ENCODE measurements at regions not wholly inside any gene's neighbourhood (a gene's known extent, or its start where the extent isn't known, plus 50 kb on each side); places are given as distances from the start of the nearest gene placed in this dataset.
"Not testable (repeated sequence)": the region's sequence is repeated elsewhere in the genome, so short reads cannot be mapped to it uniquely, and the experiment has no call there.

DNA sequence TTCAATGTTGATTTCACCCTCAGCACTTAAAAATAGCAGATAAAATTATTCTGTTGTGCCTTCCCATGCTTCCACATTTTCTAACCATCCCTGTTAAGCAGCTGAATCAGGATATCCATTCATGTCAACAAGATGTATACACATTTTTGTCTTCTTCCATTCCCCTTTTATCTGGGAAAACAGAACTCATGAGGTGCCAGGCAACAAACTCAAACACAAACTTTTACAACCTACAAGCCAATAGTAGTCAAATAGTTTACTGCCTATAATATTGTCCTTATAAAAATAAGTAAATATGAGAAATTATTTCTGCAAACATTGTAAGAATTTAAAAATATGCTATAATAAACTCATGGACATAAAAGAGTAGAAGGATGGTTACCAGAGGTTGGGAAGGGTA, 1569.8 kb downstream of the REEP3 start:
- H2BK15ac ChIP-seq (replicated peaks; ENCODE audit: low read depth) = no peak overlapping the region
- no peak overlapping the region for H3K4me2 ChIP-seq (ENCODE audit: low read length)
- no peak overlapping the region for H2BK120ac ChIP-seq (ENCODE audit: low read depth, low read length)
- no peak overlapping the region for H2BK5ac ChIP-seq (ENCODE audit: low read length)
- no peak overlapping the region for H3K56ac ChIP-seq (ENCODE audit: low read length)
- H3K27me3 ChIP-seq (ENCODE audit: insufficient read depth, low read length, poor library complexity) = no peaks in the 10 kb centered on the region
- no peaks in the 10 kb centered on the region for H3K36me3 ChIP-seq (ENCODE audit: control insufficient read depth, insufficient read depth, low read length)
- H4K8ac ChIP-seq (ENCODE audit: low read depth, low read length) = no peak overlapping the region
- no peak overlapping the region for H4K5ac ChIP-seq (ENCODE audit: low read length)
- H3K18ac ChIP-seq (ENCODE audit: low read length) = no peak overlapping the region
- no peaks in the 10 kb centered on the region for H3K4me1 ChIP-seq (ENCODE audit: control insufficient read depth, low read depth, low read length)
- H3K27ac ChIP-seq (ENCODE audit: low read depth, low read length) = no peak overlapping the region
- no peaks in the 10 kb centered on the region for H3K79me2 ChIP-seq (ENCODE audit: control insufficient read depth, insufficient read depth, low read length)
- no peak overlapping the region for H3K4ac ChIP-seq (ENCODE audit: low read depth, low read length)
- H3K23ac ChIP-seq (ENCODE audit: low read length) = no peak overlapping the region
- H3K9ac ChIP-seq (ENCODE audit: low read length) = no peak overlapping the region
- no peaks in the 10 kb centered on the region for H3K79me1 ChIP-seq (ENCODE audit: low read length)
- H2AK5ac ChIP-seq (ENCODE audit: low read length) = no peak overlapping the region
- H3K4me3 ChIP-seq (ENCODE audit: low read length) = no peak overlapping the region
- no peak for DNase-seq

- Histone ChIP-seq H3K56ac (ENCODE audit: low read length) (no peak overlapping the region), H3K79me1 (ENCODE audit: low read length) (no peaks in the 10 kb centered on the region), H2AK5ac (ENCODE audit: low read length) (no peak overlapping the region), H3K4me1 (ENCODE audit: control insufficient read depth, low read depth, low read length) (no peaks in the 10 kb centered on the region), H4K8ac (ENCODE audit: low read depth, low read length) (no peak overlapping the region), H3K27me3 (ENCODE audit: insufficient read depth, low read length, poor library complexity) (no peaks in the 10 kb centered on the region), H2BK120ac (ENCODE audit: low read depth, low read length) (no peak overlapping the region), H3K36me3 (ENCODE audit: control insufficient read depth, insufficient read depth, low read length) (no peaks in the 10 kb centered on the region), H3K18ac (ENCODE audit: low read length) (no peak overlapping the region), H2BK5ac (ENCODE audit: low read length) (no peak overlapping the region), H3K4ac (ENCODE audit: low read depth, low read length) (no peak overlapping the region), H3K4me3 (ENCODE audit: low read length) (no peak overlapping the region), H4K5ac (ENCODE audit: low read length) (no peak overlapping the region), H3K9ac (ENCODE audit: low read length) (no peak overlapping the region), H2BK15ac (replicated peaks; ENCODE audit: low read depth) (no peak overlapping the region), H3K23ac (ENCODE audit: low read length) (no peak overlapping the region), H3K79me2 (ENCODE audit: control insufficient read depth, insufficient read depth, low read length) (no peaks in the 10 kb centered on the region), H3K27ac (ENCODE audit: low read depth, low read length) (no peak overlapping the region), H3K4me2 (ENCODE audit: low read length) (no peak overlapping the region)
- no peak for DNase-seq
- WGBS (ENCODE audit: extremely low coverage, insufficient coverage, low lambda C conversion rate) = no CpG with 5 or more reads among the region's 1 CpG
Measured at GRCh38 chr10:65100146-65100545, 1578.9 kb downstream of the REEP3 start.

- not testable (repeated sequence) for H3K27me3 ChIP-seq (ENCODE audit: insufficient read depth, low read length, poor library complexity); H3K79me1 ChIP-seq (ENCODE audit: low read length); H3K4ac ChIP-seq (ENCODE audit: low read depth, low read length); H3K56ac ChIP-seq (ENCODE audit: low read length); H3K23ac ChIP-seq (ENCODE audit: low read length); H4K5ac ChIP-seq (ENCODE audit: low read length); H3K4me3 ChIP-seq (ENCODE audit: low read length); H2AK5ac ChIP-seq (ENCODE audit: low read length); H3K79me2 ChIP-seq (ENCODE audit: control insufficient read depth, insufficient read depth, low read length); H3K9ac ChIP-seq (ENCODE audit: low read length); H2BK5ac ChIP-seq (ENCODE audit: low read length); H3K4me2 ChIP-seq (ENCODE audit: low read length); H4K8ac ChIP-seq (ENCODE audit: low read depth, low read length); H3K4me1 ChIP-seq (ENCODE audit: control insufficient read depth, low read depth, low read length); H2BK15ac ChIP-seq (replicated peaks; ENCODE audit: low read depth); DNase-seq; H3K27ac ChIP-seq (ENCODE audit: low read depth, low read length); H3K36me3 ChIP-seq (ENCODE audit: control insufficient read depth, insufficient read depth, low read length); H3K18ac ChIP-seq (ENCODE audit: low read length); H2BK120ac ChIP-seq (ENCODE audit: low read depth, low read length)
- WGBS (ENCODE audit: extremely low coverage, insufficient coverage, low lambda C conversion rate) = no CpG with 5 or more reads among the region's 4 CpGs
Measured at GRCh38 chr10:65100881-65101280, 1579.7 kb downstream of the REEP3 start.

DNA sequence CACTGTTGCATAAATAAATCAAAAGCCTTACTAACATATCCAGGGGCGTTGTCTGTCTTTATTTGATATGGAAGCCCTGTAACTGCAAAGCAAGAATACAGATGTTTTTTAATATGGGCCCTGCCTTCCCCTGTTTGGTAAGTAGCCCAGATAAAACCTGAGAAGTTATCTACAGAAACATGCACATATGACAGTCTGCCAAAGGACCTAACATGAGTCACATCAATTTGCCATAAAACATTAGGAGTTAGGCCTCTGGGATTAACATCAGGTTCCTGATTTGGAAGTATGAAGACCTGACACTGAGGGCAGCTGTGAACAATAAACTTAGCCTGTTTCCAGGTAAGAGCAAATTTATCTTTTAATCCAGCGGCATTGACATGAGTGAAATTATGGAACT, 1588.8 kb downstream of the REEP3 start:
- no peak overlapping the region for H3K18ac ChIP-seq (ENCODE audit: low read length)
- no peak overlapping the region for H3K4me3 ChIP-seq (ENCODE audit: low read length)
- no peak overlapping the region for H4K8ac ChIP-seq (ENCODE audit: low read depth, low read length)
- no peak overlapping the region for H3K4ac ChIP-seq (ENCODE audit: low read depth, low read length)
- no peak overlapping the region for H2BK15ac ChIP-seq (replicated peaks; ENCODE audit: low read depth)
- H3K56ac ChIP-seq (ENCODE audit: low read length) = no peak overlapping the region
- no peaks in the 10 kb centered on the region for H3K27me3 ChIP-seq (ENCODE audit: insufficient read depth, low read length, poor library complexity)
- DNase-seq = no peak
- no peak overlapping the region for H3K23ac ChIP-seq (ENCODE audit: low read length)
- no peak overlapping the region for H2BK120ac ChIP-seq (ENCODE audit: low read depth, low read length)
- no peaks in the 10 kb centered on the region for H3K36me3 ChIP-seq (ENCODE audit: control insufficient read depth, insufficient read depth, low read length)
- no CpG with 5 or more reads among the region's 2 CpGs for WGBS (ENCODE audit: extremely low coverage, insufficient coverage, low lambda C conversion rate)
- no peak overlapping the region for H4K5ac ChIP-seq (ENCODE audit: low read length)
- no peaks in the 10 kb centered on the region for H3K79me1 ChIP-seq (ENCODE audit: low read length)
- H2AK5ac ChIP-seq (ENCODE audit: low read length) = no peak overlapping the region
- H3K27ac ChIP-seq (ENCODE audit: low read depth, low read length) = no peak overlapping the region
- H3K4me1 ChIP-seq (ENCODE audit: control insufficient read depth, low read depth, low read length) = no peaks in the 10 kb centered on the region
- H3K79me2 ChIP-seq (ENCODE audit: control insufficient read depth, insufficient read depth, low read length) = no peaks in the 10 kb centered on the region
- H3K9ac ChIP-seq (ENCODE audit: low read length) = no peak overlapping the region
- no peak overlapping the region for H2BK5ac ChIP-seq (ENCODE audit: low read length)
- no peak overlapping the region for H3K4me2 ChIP-seq (ENCODE audit: low read length)

GRCh38 chr10:65111059-65111458, 1589.9 kb downstream of the REEP3 start:
- not testable (repeated sequence) for H3K36me3 ChIP-seq (ENCODE audit: control insufficient read depth, insufficient read depth, low read length); H3K4me2 ChIP-seq (ENCODE audit: low read length); H3K4me1 ChIP-seq (ENCODE audit: control insufficient read depth, low read depth, low read length); H4K5ac ChIP-seq (ENCODE audit: low read length); H3K9ac ChIP-seq (ENCODE audit: low read length); H3K27ac ChIP-seq (ENCODE audit: low read depth, low read length); H4K8ac ChIP-seq (ENCODE audit: low read depth, low read length); H2BK5ac ChIP-seq (ENCODE audit: low read length); H3K4me3 ChIP-seq (ENCODE audit: low read length); H2BK15ac ChIP-seq (replicated peaks; ENCODE audit: low read depth); H3K56ac ChIP-seq (ENCODE audit: low read length); H3K27me3 ChIP-seq (ENCODE audit: insufficient read depth, low read length, poor library complexity); H3K23ac ChIP-seq (ENCODE audit: low read length); H2BK120ac ChIP-seq (ENCODE audit: low read depth, low read length); DNase-seq; H3K4ac ChIP-seq (ENCODE audit: low read depth, low read length); H3K79me2 ChIP-seq (ENCODE audit: control insufficient read depth, insufficient read depth, low read length); H3K79me1 ChIP-seq (ENCODE audit: low read length); H3K18ac ChIP-seq (ENCODE audit: low read length); H2AK5ac ChIP-seq (ENCODE audit: low read length)
- no CpG with 5 or more reads among the region's 6 CpGs for WGBS (ENCODE audit: extremely low coverage, insufficient coverage, low lambda C conversion rate)

DNA sequence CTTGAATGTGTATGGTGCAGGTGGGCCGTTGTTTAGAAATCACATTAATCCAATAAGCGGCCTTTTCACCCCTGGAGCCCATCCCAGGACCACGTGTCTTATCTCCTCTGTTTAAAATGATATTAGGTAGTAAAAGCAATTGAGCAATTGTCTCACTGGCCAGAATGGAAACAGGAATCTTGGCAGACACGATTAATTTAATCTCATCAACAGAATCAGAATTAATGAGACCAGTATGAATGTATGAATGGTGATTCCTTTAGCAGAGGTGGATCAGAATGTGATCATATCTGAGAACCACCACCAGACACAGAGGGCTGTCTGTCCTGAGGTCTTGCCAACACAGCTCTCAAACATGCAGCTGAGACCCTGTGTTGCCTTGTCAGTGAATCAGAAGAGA, 1591.4 kb downstream of the REEP3 start:
- H3K18ac ChIP-seq (ENCODE audit: low read length) = no peak overlapping the region
- no peak overlapping the region for H3K4me2 ChIP-seq (ENCODE audit: low read length)
- H3K27ac ChIP-seq (ENCODE audit: low read depth, low read length) = no peak overlapping the region
- H3K79me2 ChIP-seq (ENCODE audit: control insufficient read depth, insufficient read depth, low read length) = no peaks in the 10 kb centered on the region
- H3K27me3 ChIP-seq (ENCODE audit: insufficient read depth, low read length, poor library complexity) = no peaks in the 10 kb centered on the region
- H3K23ac ChIP-seq (ENCODE audit: low read length) = no peak overlapping the region
- no CpG with 5 or more reads among the region's 4 CpGs for WGBS (ENCODE audit: extremely low coverage, insufficient coverage, low lambda C conversion rate)
- H3K4me3 ChIP-seq (ENCODE audit: low read length) = no peak overlapping the region
- H2BK120ac ChIP-seq (ENCODE audit: low read depth, low read length) = no peak overlapping the region
- H2BK5ac ChIP-seq (ENCODE audit: low read length) = no peak overlapping the region
- no peak overlapping the region for H3K4ac ChIP-seq (ENCODE audit: low read depth, low read length)
- no peak for DNase-seq
- H3K56ac ChIP-seq (ENCODE audit: low read length) = no peak overlapping the region
- H2BK15ac ChIP-seq (replicated peaks; ENCODE audit: low read depth) = no peak overlapping the region
- H3K9ac ChIP-seq (ENCODE audit: low read length) = no peak overlapping the region
- H2AK5ac ChIP-seq (ENCODE audit: low read length) = no peak overlapping the region
- H3K4me1 ChIP-seq (ENCODE audit: control insufficient read depth, low read depth, low read length) = no peaks in the 10 kb centered on the region
- H4K5ac ChIP-seq (ENCODE audit: low read length) = no peak overlapping the region
- no peaks in the 10 kb centered on the region for H3K79me1 ChIP-seq (ENCODE audit: low read length)
- H4K8ac ChIP-seq (ENCODE audit: low read depth, low read length) = no peak overlapping the region
- H3K36me3 ChIP-seq (ENCODE audit: control insufficient read depth, insufficient read depth, low read length) = no peaks in the 10 kb centered on the region

Measured in mesendoderm (in vitro differentiated cells).